Ishikawa (cell line): ENCODE measurements at regions not wholly inside any gene's neighbourhood (a gene's known extent, or its start where the extent isn't known, plus 50 kb on each side); places are given as distances from the start of the nearest gene placed in this dataset.
A peak's percentile ranks its signal among the peaks of the same experiment; 100 is the strongest.

Experiments used
- CEBPB ChIP-seq: IDR thresholded peaks from 2 replicates; pipeline ENCODE4 v1.6.1; 2012
- CREB1 ChIP-seq: IDR thresholded peaks from 2 replicates; pipeline ENCODE4 v1.6.1; 2012; ENCODE audit warnings: low read depth
- EGR1 ChIP-seq: IDR thresholded peaks from 2 replicates; pipeline ENCODE4 v1.6.1; 2012
- EP300 ChIP-seq: IDR thresholded peaks from 2 replicates; pipeline ENCODE4 v1.6.1; 2012; ENCODE audit warnings: borderline replicate concordance
- FOXM1 ChIP-seq: IDR thresholded peaks from 2 replicates; pipeline ENCODE4 v1.6.1; 2012; ENCODE audit warnings: low read depth, borderline replicate concordance
- MAX ChIP-seq: IDR thresholded peaks from 2 replicates; pipeline ENCODE4 v1.6.1; 2012
- NFIC ChIP-seq: IDR thresholded peaks from 2 replicates; pipeline ENCODE4 v1.6.1; 2012
- RAD21 ChIP-seq: IDR thresholded peaks from 2 replicates; pipeline ENCODE4 v1.6.1; 2012; ENCODE audit warnings: low read depth
- REST ChIP-seq: IDR thresholded peaks from 2 replicates; pipeline ENCODE4 v1.6.1; 2012; ENCODE audit warnings: low read depth, mild to moderate bottlenecking
- TAF1 ChIP-seq: IDR thresholded peaks from 2 replicates; pipeline ENCODE4 v1.6.1; 2012; ENCODE audit warnings: low read depth, mild to moderate bottlenecking
- TCF12 ChIP-seq: IDR thresholded peaks from 2 replicates; pipeline ENCODE4 v1.6.1; 2012; ENCODE audit warnings: low read depth
- TEAD4 ChIP-seq: IDR thresholded peaks from 2 replicates; pipeline ENCODE4 v1.6.1; 2012
- USF1 ChIP-seq: IDR thresholded peaks from 2 replicates; pipeline ENCODE4 v1.6.1; 2012
- YY1 ChIP-seq: IDR thresholded peaks from 2 replicates; pipeline ENCODE4 v1.6.1; 2012; ENCODE audit warnings: low read depth
- ZBTB7A ChIP-seq: IDR thresholded peaks from 2 replicates; pipeline ENCODE4 v1.6.1; 2012; ENCODE audit warnings: low read depth

- TF ChIP-seq RAD21 (peak; percentile 55), REST (no peak), EP300 (no peak), CEBPB (no peak), TEAD4 (no peak), YY1 (no peak), MAX (no peak)
Observed at GRCh38 chr14:37985826-37986470, 221.8 kb upstream of the SSTR1 start.

- TF ChIP-seq REST (no peak), RAD21 (no peak), USF1 (no peak)
Observed at GRCh38 chr14:37988472-37988871, 219.2 kb upstream of the SSTR1 start.

- TF ChIP-seq TAF1 (no peak), TCF12 (no peak), FOXM1 (no peak), CREB1 (no peak), EP300 (no peak), REST (no peak), USF1 (no peak), MAX (no peak), ZBTB7A (no peak), YY1 (no peak), NFIC (no peak)
Observed at GRCh38 chr14:37991027-37991426, 216.7 kb upstream of the SSTR1 start.

GRCh38 chr14:37992499-37992898 is 215.2 kb upstream of the SSTR1 start:
- TF ChIP-seq CREB1 (no peak), EGR1 (no peak), TAF1 (no peak), TCF12 (no peak), REST (no peak)
